HG03354 (cell line): ENCODE measurements at regions not wholly inside any gene's neighbourhood (a gene's known extent, or its start where the extent isn't known, plus 50 kb on each side); places are given as distances from the start of the nearest gene placed in this dataset.

Experiments used
- ATAC-seq: cut with Tn5 transposase; IDR thresholded peaks from one replicate; pipeline ENCODE4 v1.9.1; 2021; ENCODE audit warnings: mild to moderate bottlenecking; ENCODE audit not compliant: unreplicated experiment, poor library complexity, severe bottlenecking

GRCh38 chr6:44062771-44063560 is 64.3 kb downstream of the MRPL14 start:
- ATAC-seq, result no peak

- no peak for ATAC-seq
Observed at GRCh38 chr6:44062105-44062770, 65.0 kb downstream of the MRPL14 start.

- ATAC-seq, result no peak
Observed at GRCh38 chr6:44061375-44062104, 65.7 kb downstream of the MRPL14 start.

- no peak for ATAC-seq
Observed at GRCh38 chr6:44060612-44061374, 66.5 kb downstream of the MRPL14 start.

- ATAC-seq, result no peak
Observed at GRCh38 chr6:44059359-44060346, 67.6 kb downstream of the MRPL14 start.

GRCh38 chr6:44058617-44059358 is 68.5 kb downstream of the MRPL14 start:
- ATAC-seq, result peak; percentile 76

GRCh38 chr6:44057931-44058616 is 69.2 kb downstream of the MRPL14 start:
- no peak for ATAC-seq

GRCh38 chr6:44057238-44057930 is 69.9 kb downstream of the MRPL14 start:
- no peak for ATAC-seq

- ATAC-seq, result no peak
Observed at GRCh38 chr6:44056392-44057237, 70.6 kb downstream of the MRPL14 start.

- ATAC-seq, result no peak
Observed at GRCh38 chr6:44054721-44055559, 72.3 kb downstream of the MRPL14 start.

GRCh38 chr6:44053760-44054556 is 73.3 kb downstream of the MRPL14 start:
- ATAC-seq, result no peak

- ATAC-seq, result no peak
Observed at GRCh38 chr6:44053106-44053756, 74.0 kb downstream of the MRPL14 start.

GRCh38 chr6:44052419-44053023 is 74.7 kb downstream of the MRPL14 start:
- ATAC-seq, result no peak

GRCh38 chr6:44051515-44051914 is 75.7 kb downstream of the MRPL14 start:
- no peak for ATAC-seq
